GM21576 (cell line): ENCODE measurements at regions not wholly inside any gene's neighbourhood (a gene's known extent, or its start where the extent isn't known, plus 50 kb on each side); places are given as distances from the start of the nearest gene placed in this dataset.
"Not testable (repeated sequence)": the region's sequence is repeated elsewhere in the genome, so short reads cannot be mapped to it uniquely, and the experiment has no call there.

Experiments
- ATAC-seq: cut with Tn5 transposase; IDR thresholded peaks from one replicate; pipeline ENCODE4 v1.9.1; 2021; ENCODE audit warnings: mild to moderate bottlenecking, moderate library complexity; ENCODE audit not compliant: unreplicated experiment

GRCh38 chr16:66247516-66248481 is 118.7 kb upstream of the CDH5 start:
- no peak for ATAC-seq

- no peak for ATAC-seq
Measured at GRCh38 chr16:66245868-66246267, 120.6 kb upstream of the CDH5 start.

GRCh38 chr16:66245072-66245471 is 121.4 kb upstream of the CDH5 start:
- no peak for ATAC-seq

GRCh38 chr16:66242672-66243071 is 123.8 kb upstream of the CDH5 start:
- ATAC-seq = no peak

- not testable (repeated sequence) for ATAC-seq
Measured at GRCh38 chr16:66242206-66242605, 124.3 kb upstream of the CDH5 start.

GRCh38 chr16:66240631-66241395 is 125.7 kb upstream of the CDH5 start:
- no peak for ATAC-seq

GRCh38 chr16:66240088-66240487 is 126.4 kb upstream of the CDH5 start:
- ATAC-seq = no peak

- no peak for ATAC-seq
Measured at GRCh38 chr16:66238696-66239095, 127.8 kb upstream of the CDH5 start.

GRCh38 chr16:66236301-66236700 is 130.2 kb upstream of the CDH5 start:
- ATAC-seq = no peak

- no peak for ATAC-seq
Measured at GRCh38 chr16:66231452-66232160, 134.9 kb upstream of the CDH5 start.

- ATAC-seq = no peak
Measured at GRCh38 chr16:66229651-66230050, 136.8 kb upstream of the CDH5 start.

- no peak for ATAC-seq
Measured at GRCh38 chr16:66228792-66229191, 137.7 kb upstream of the CDH5 start.

- ATAC-seq = no peak
Measured at GRCh38 chr16:66227766-66228530, 138.5 kb upstream of the CDH5 start.

- no peak for ATAC-seq
Measured at GRCh38 chr16:66226762-66227161, 139.7 kb upstream of the CDH5 start.

- ATAC-seq = no peak
Measured at GRCh38 chr16:66225696-66226095, 140.8 kb upstream of the CDH5 start.

- no peak for ATAC-seq
Measured at GRCh38 chr16:66224626-66225025, 141.9 kb upstream of the CDH5 start.

GRCh38 chr16:66224186-66224585 is 142.3 kb upstream of the CDH5 start:
- no peak for ATAC-seq

- no peak for ATAC-seq
Measured at GRCh38 chr16:66223176-66223780, 143.2 kb upstream of the CDH5 start.

- ATAC-seq = no peak
Measured at GRCh38 chr16:66222756-66223155, 143.7 kb upstream of the CDH5 start.

- no peak for ATAC-seq
Measured at GRCh38 chr16:66220702-66221101, 145.8 kb upstream of the CDH5 start.
